Vagina (tissue), 2 donors: ENCODE measurements at regions not wholly inside any gene's neighbourhood (a gene's known extent, or its start where the extent isn't known, plus 50 kb on each side); places are given as distances from the start of the nearest gene placed in this dataset.

ENCODE experiments used
- CTCF ChIP-seq, 3 experiments: fragments of 450-650 bp in 2 of 3; fragments of 200-600 bp in 1 of 3; sonication (generic) in 1 of 3; IDR thresholded peaks; one replicate each; pipeline ENCODE4 v1.5.1; 2017 to 2019; ENCODE audit warnings: antibody characterized with exemption in 3 of 3, mild to moderate bottlenecking in 2 of 3, moderate library complexity in 2 of 3
- POLR2A ChIP-seq, 2 donors: fragments of 450-650 bp; IDR thresholded peaks; one replicate each; pipeline ENCODE4 v1.6.1; 2017; ENCODE audit warnings: antibody characterized with exemption in 2 of 2, mild to moderate bottlenecking in 2 of 2, moderate library complexity in 2 of 2
- POLR2AphosphoS5 ChIP-seq, 2 donors: sonication (generic); formaldehyde crosslinking; IDR thresholded peaks; one replicate each; pipeline ENCODE4 v1.9.0; 2017; ENCODE audit warnings: antibody characterized with exemption in 2 of 2, mild to moderate bottlenecking in 2 of 2, low read depth in 1 of 2; ENCODE audit not compliant: insufficient read depth in 1 of 2

GRCh38 chr10:61836888-61837754 is 64.4 kb upstream of the ARID5B start:
- TF ChIP-seq CTCF (IDR thresholded peaks at IDR 0.05) = no peak
- TF ChIP-seq POLR2A (IDR thresholded peaks at IDR 0.05) = no peak
- no peak for TF ChIP-seq POLR2AphosphoS5 (IDR thresholded peaks at IDR 0.05; ENCODE audit: insufficient read depth in 1 of 2, low read depth in 1 of 2)
